GM12864 (cell line): ENCODE measurements at regions not wholly inside any gene's neighbourhood (a gene's known extent, or its start where the extent isn't known, plus 50 kb on each side); places are given as distances from the start of the nearest gene placed in this dataset.

Experiments
- DNase-seq: peaks from one replicate; pipeline ENCODE4 v3.0.0-alpha.2; 2011; ENCODE audit warnings: low read depth
- H3K4me3 ChIP-seq: 2 replicates; pipeline ENCODE4 v1.5.1; 2011; ENCODE audit warnings: mild to moderate bottlenecking, low read depth, low read length, control low read depth
- CTCF ChIP-seq: IDR thresholded peaks from 2 replicates; pipeline ENCODE4 v1.5.1; 2011; ENCODE audit warnings: low read depth, mild to moderate bottlenecking, moderate library complexity, low read length, control low read depth, inconsistent platforms; ENCODE audit errors: missing control alignments

DNA sequence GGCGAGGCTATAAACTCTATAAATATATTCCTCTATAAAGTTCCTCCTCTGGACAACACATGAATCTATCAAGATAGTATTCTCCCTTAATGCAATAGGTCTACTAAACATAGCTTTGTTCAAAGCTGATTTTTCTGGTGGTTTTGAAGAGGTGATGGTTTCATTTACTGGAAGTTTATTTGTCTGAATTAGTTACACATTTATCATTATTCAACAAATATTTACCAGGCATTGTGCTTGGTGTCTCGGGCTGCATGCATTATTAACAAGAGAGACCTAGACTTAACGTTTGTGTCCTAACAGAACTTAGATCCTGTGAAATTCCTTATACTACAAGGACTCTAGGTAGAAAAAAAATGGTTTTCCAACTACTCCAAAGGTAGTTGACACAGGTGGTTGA, 511.4 kb upstream of the B3GALT2 start:
- no peak overlapping the region for H3K4me3 ChIP-seq
- DNase-seq: no peak

GRCh38 chr1:193697115-193697762, 510.8 kb upstream of the B3GALT2 start:
- no peak for DNase-seq
- TF ChIP-seq CTCF: no peak
- H3K4me3 ChIP-seq: no peak overlapping the region

More for the DNA sequence above, 511.4 kb upstream of the B3GALT2 start:
- no peak for TF ChIP-seq CTCF

GRCh38 chr1:193694741-193695140, 508.3 kb upstream of the B3GALT2 start:
- H3K4me3 ChIP-seq: no peak overlapping the region
- no peak for TF ChIP-seq CTCF
- DNase-seq: no peak

DNA sequence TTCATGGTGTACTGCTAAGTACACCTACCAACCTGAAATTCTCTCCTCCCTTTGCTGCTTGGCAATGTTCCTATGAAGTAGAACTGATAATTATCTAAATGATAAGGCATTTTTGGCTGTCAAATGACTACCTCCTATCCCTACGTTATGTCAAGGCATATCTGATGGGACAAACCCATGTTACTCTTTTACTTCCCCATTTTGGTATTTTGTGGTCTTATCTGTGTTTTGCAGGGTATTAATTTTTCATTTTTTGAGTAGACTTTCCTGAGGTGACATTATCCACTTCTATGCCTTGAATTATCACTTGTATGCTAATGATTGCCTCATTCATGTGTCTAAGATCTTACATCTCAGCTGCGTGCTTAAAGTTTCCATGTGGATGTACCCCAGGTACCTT, 499.6 kb upstream of the B3GALT2 start:
- no peak for TF ChIP-seq CTCF
- H3K4me3 ChIP-seq: no peak overlapping the region
- DNase-seq: no peak

DNA sequence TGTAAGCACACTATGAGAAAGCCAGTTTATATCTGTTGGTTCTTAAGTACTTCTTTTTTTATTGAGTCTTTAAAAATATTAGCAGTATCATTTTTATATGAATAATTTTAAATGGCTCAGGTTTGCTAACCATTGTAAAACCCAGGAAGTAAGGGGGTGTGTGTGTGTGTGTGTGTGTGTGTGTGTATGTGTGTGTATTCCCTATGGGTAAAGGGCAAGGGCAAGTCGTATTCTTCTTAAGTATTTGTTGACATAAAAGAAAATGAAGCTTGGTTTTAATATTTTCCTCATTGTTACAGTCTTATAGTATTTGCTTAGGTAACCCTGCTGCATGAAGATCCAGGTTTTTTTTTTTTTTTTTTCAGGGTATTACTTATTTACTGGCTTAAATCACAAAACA, 495.0 kb upstream of the B3GALT2 start:
- no peak overlapping the region for H3K4me3 ChIP-seq
- no peak for TF ChIP-seq CTCF
- no peak for DNase-seq

DNA sequence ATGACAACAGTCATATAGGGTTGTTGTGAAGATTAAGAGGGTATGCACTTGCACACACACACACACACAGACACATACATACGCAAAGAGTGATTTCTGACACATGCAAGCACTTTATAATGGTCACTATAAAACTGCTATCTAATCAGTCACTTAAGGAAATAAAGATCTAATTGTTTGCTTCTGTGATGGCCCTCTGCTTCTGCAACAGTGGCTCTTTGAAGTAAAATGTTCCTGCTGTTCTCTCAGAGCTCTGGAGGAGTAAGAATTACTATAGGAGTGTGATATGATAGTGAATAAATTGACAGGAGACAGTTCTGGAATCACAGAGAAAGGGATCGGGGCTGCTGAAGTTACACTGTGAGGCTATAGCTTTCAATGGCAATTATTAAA, 494.5 kb upstream of the B3GALT2 start:
- no peak for TF ChIP-seq CTCF
- H3K4me3 ChIP-seq: no peak overlapping the region
- no peak for DNase-seq

DNA sequence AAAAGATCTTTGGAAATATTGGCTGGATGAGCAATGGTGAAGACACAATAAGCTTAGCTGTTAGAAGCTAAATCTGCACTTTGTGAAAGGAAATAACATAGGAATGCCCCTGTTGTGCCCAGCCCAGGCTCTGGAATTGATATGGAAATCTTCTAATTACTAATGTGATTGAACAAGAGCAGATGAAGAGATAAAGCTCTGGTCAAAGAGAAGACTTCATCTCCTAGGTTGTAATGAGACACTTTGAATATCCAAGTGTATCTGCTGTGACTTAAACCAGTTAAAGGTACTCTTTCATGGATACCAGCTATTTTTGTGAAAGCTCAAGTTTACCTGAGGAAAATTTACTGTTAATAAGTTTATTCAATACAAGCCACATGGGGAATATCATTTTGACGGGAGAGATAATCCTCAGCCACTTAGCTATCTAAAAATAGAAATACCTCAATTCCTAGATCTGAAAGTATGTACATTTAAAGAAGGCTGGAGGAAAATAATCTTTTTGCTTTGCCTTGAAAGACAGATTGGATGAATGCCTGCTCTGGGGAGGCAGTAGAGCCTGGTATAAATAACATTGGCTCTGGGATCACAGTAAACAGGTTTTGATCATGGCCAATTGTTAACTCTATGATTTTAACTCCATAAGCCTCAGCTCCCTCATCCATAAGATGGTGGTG, 494.0 kb upstream of the B3GALT2 start:
- no peak overlapping the region for H3K4me3 ChIP-seq
- DNase-seq: no peak
- no peak for TF ChIP-seq CTCF
